ENCODE measurements at regions not wholly inside any gene's neighbourhood (a gene's known extent, or its start where the extent isn't known, plus 50 kb on each side); places are given as distances from the start of the nearest gene placed in this dataset.
"Not testable (repeated sequence)": the region's sequence is repeated elsewhere in the genome, so short reads cannot be mapped to it uniquely, and the experiment has no call there.

GRCh38 chr9:106500171-106500570 lies 362.8 kb upstream of the ZNF462 start:
- no peaks in the 10 kb centered on the region for H3K27me3 ChIP-seq (ENCODE audit: low read depth)
- ATAC-seq, result no peak
- no peak overlapping the region for H3K27ac ChIP-seq
- no peaks in the 10 kb centered on the region for H3K36me3 ChIP-seq
- intact Hi-C loops (cut with DNase I), result no loop called here
- H3K4me3 ChIP-seq, result no peak overlapping the region
- no peak for DNase-seq
- H3K4me1 ChIP-seq, result no peaks in the 10 kb centered on the region
- H3K9me3 ChIP-seq, result no peaks in the 10 kb centered on the region
- TF ChIP-seq, protein P1, sequence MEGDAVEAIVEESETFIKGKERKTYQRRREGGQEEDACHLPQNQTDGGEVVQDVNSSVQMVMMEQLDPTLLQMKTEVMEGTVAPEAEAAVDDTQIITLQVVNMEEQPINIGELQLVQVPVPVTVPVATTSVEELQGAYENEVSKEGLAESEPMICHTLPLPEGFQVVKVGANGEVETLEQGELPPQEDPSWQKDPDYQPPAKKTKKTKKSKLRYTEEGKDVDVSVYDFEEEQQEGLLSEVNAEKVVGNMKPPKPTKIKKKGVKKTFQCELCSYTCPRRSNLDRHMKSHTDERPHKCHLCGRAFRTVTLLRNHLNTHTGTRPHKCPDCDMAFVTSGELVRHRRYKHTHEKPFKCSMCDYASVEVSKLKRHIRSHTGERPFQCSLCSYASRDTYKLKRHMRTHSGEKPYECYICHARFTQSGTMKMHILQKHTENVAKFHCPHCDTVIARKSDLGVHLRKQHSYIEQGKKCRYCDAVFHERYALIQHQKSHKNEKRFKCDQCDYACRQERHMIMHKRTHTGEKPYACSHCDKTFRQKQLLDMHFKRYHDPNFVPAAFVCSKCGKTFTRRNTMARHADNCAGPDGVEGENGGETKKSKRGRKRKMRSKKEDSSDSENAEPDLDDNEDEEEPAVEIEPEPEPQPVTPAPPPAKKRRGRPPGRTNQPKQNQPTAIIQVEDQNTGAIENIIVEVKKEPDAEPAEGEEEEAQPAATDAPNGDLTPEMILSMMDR (IDR thresholded peaks at IDR 0.05), result no peak

DNA sequence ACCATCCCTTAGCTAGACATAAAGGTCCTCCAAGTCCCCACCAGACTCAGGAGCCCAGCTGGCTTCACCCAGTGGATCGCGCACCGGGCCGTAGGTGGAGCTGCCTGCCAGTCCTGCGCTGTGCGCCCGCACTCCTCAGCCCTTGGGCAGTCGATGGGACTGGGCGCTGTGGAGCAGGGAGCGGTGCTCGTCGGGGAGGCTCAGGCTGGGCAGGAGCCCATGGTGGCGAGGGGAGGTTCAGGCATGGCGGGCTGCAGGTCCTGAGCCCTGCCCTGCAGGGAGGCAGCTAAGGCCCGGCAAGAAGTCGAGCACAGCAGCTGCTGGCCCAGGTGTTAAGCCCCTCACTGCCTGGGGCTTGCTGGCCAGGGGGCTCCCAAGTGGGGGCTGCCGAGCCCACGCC lies 361.8 kb upstream of the ZNF462 start:
- H3K4me3 ChIP-seq; H3K27ac ChIP-seq; H3K27me3 ChIP-seq (ENCODE audit: low read depth); DNase-seq; H3K36me3 ChIP-seq; ATAC-seq; intact Hi-C loops (cut with DNase I); H3K4me1 ChIP-seq; H3K9me3 ChIP-seq: not testable (repeated sequence)

- ATAC-seq, result no peak
- TF ChIP-seq, protein P1 (IDR thresholded peaks at IDR 0.05), result no peak
- Histone ChIP-seq H3K4me1 (no peaks in the 10 kb centered on the region), H3K9me3 (no peaks in the 10 kb centered on the region), H3K27ac (no peak overlapping the region), H3K36me3 (no peaks in the 10 kb centered on the region), H3K4me3 (no peak overlapping the region), H3K27me3 (ENCODE audit: low read depth) (no peaks in the 10 kb centered on the region)
- intact Hi-C loops (cut with DNase I), result no loop called here
- no peak for DNase-seq
These were observed 360.0 kb upstream of the ZNF462 start for GRCh38 chr9:106502930-106503329.

DNA sequence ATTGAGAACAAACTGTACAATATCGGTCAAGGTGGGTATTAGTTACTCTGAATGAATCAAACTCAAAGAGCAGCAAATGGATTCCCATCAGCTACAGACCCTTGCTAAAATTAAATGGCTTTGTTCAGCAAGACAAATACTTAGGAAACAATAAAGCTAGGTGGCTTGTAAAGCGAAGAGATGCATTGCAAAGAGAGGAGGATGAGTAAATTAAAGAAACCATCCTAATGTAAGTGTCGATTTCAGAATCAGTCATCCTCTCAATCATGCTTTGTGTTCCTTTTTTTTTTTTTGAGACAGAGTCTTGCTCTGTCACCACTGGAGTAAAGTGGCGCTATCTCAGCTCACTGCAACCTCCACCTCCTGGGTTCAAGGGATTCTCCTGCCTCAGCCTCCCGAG lies 359.2 kb upstream of the ZNF462 start:
- TF ChIP-seq, protein P1 (IDR thresholded peaks at IDR 0.05), result no peak
- no peaks in the 10 kb centered on the region for H3K4me1 ChIP-seq
- no peaks in the 10 kb centered on the region for H3K36me3 ChIP-seq
- no peak for ATAC-seq
- no peak for DNase-seq
- H3K27me3 ChIP-seq (ENCODE audit: low read depth), result no peaks in the 10 kb centered on the region
- intact Hi-C loops (cut with DNase I), result no loop called here
- H3K27ac ChIP-seq, result no peak overlapping the region
- no peak overlapping the region for H3K4me3 ChIP-seq
- H3K9me3 ChIP-seq, result no peaks in the 10 kb centered on the region

- no peak for ATAC-seq
- intact Hi-C loops (cut with DNase I), result no loop called here
These were observed 336.2 kb upstream of the ZNF462 start for GRCh38 chr9:106526716-106527204.

GRCh38 chr9:106528158-106528557 lies 334.8 kb upstream of the ZNF462 start:
- Histone ChIP-seq H3K36me3 (no peaks in the 10 kb centered on the region), H3K4me1 (no peaks in the 10 kb centered on the region), H3K27me3 (ENCODE audit: low read depth) (no peaks in the 10 kb centered on the region), H3K4me3 (no peak overlapping the region), H3K27ac (no peak overlapping the region), H3K9me3 (no peaks in the 10 kb centered on the region)
- ATAC-seq (no peak), DNase-seq (no peak)
- intact Hi-C loops (cut with DNase I), result no loop called here
- TF ChIP-seq, protein P1 (IDR thresholded peaks at IDR 0.05), result no peak

More at GRCh38 chr9:106526716-106527204, 336.2 kb upstream of the ZNF462 start:
- no peak for DNase-seq
- H3K27me3 ChIP-seq (ENCODE audit: low read depth), result no peaks in the 10 kb centered on the region
- H3K36me3 ChIP-seq, result no peaks in the 10 kb centered on the region
- no peak overlapping the region for H3K4me3 ChIP-seq
- TF ChIP-seq, protein P1 (IDR thresholded peaks at IDR 0.05), result no peak
- H3K9me3 ChIP-seq, result no peaks in the 10 kb centered on the region
- H3K4me1 ChIP-seq, result no peaks in the 10 kb centered on the region
- no peak overlapping the region for H3K27ac ChIP-seq
